ENCODE measurements at regions not wholly inside any gene's neighbourhood (a gene's known extent, or its start where the extent isn't known, plus 50 kb on each side); places are given as distances from the start of the nearest gene placed in this dataset.

GRCh38 chr9:115733318-115734110 lies 420.1 kb upstream of the PAPPA start:
- no peak for DNase-seq (ENCODE audit: low read depth)

GRCh38 chr9:115739096-115739875 lies 414.3 kb upstream of the PAPPA start:
- DNase-seq (ENCODE audit: low read depth), result peak; percentile 52

- DNase-seq (ENCODE audit: low read depth), result no peak
Measured at GRCh38 chr9:115740986-115741385, 412.6 kb upstream of the PAPPA start.

GRCh38 chr9:115743709-115744605 lies 409.6 kb upstream of the PAPPA start:
- DNase-seq (ENCODE audit: low read depth), result no peak

- DNase-seq (ENCODE audit: low read depth), result no peak
Measured at GRCh38 chr9:115746496-115746895, 407.1 kb upstream of the PAPPA start.

GRCh38 chr9:115747731-115748130 lies 405.9 kb upstream of the PAPPA start:
- DNase-seq (ENCODE audit: low read depth), result no peak

GRCh38 chr9:115756736-115757135 lies 396.9 kb upstream of the PAPPA start:
- no peak for DNase-seq (ENCODE audit: low read depth)

- DNase-seq (ENCODE audit: low read depth), result peak; percentile 17
Measured at GRCh38 chr9:115757461-115757860, 396.1 kb upstream of the PAPPA start.

- DNase-seq (ENCODE audit: low read depth), result no peak
Measured at GRCh38 chr9:115758441-115758840, 395.1 kb upstream of the PAPPA start.

- no peak for DNase-seq (ENCODE audit: low read depth)
Measured at GRCh38 chr9:115759426-115759825, 394.2 kb upstream of the PAPPA start.

- DNase-seq (ENCODE audit: low read depth), result peak; percentile 70
Measured at GRCh38 chr9:115764645-115765044, 388.9 kb upstream of the PAPPA start.

GRCh38 chr9:115765060-115765459 lies 388.5 kb upstream of the PAPPA start:
- no peak for DNase-seq (ENCODE audit: low read depth)

- DNase-seq (ENCODE audit: low read depth), result no peak
Measured at GRCh38 chr9:115766370-115766955, 387.1 kb upstream of the PAPPA start.

- no peak for DNase-seq (ENCODE audit: low read depth)
Measured at GRCh38 chr9:115770521-115770920, 383.1 kb upstream of the PAPPA start.

- no peak for DNase-seq (ENCODE audit: low read depth)
Measured at GRCh38 chr9:115775659-115776058, 377.9 kb upstream of the PAPPA start.

- no peak for DNase-seq (ENCODE audit: low read depth)
Measured at GRCh38 chr9:115777610-115778009, 376.0 kb upstream of the PAPPA start.

- DNase-seq (ENCODE audit: low read depth), result no peak
Measured at GRCh38 chr9:115781070-115781736, 372.4 kb upstream of the PAPPA start.

- no peak for DNase-seq (ENCODE audit: low read depth)
Measured at GRCh38 chr9:115786321-115786720, 367.3 kb upstream of the PAPPA start.

GRCh38 chr9:115790520-115790919 lies 363.1 kb upstream of the PAPPA start:
- DNase-seq (ENCODE audit: low read depth), result no peak

GRCh38 chr9:115794921-115795475 lies 358.6 kb upstream of the PAPPA start:
- DNase-seq (ENCODE audit: low read depth), result no peak

- no peak for DNase-seq (ENCODE audit: low read depth)
Measured at GRCh38 chr9:115799734-115800133, 353.9 kb upstream of the PAPPA start.
